VCaP (cell line): ENCODE measurements at regions not wholly inside any gene's neighbourhood (a gene's known extent, or its start where the extent isn't known, plus 50 kb on each side); places are given as distances from the start of the nearest gene placed in this dataset.

ENCODE experiments used
- H3K27ac ChIP-seq: fragments of 450-650 bp; 2 replicates; pipeline ENCODE4 v1.5.1; 2017
- CTCF ChIP-seq: fragments of 450-650 bp; conservative IDR thresholded peaks from 2 replicates; pipeline ENCODE4 v1.5.1; 2017; ENCODE audit warnings: mild to moderate bottlenecking, moderate library complexity

- TF ChIP-seq CTCF, result no peak
- no peak overlapping the region for H3K27ac ChIP-seq
These were observed 173.6 kb downstream of the TENT4A start for GRCh38 chr5:6886866-6887265.

- no peak for TF ChIP-seq CTCF
- no peak overlapping the region for H3K27ac ChIP-seq
These were observed 175.8 kb downstream of the TENT4A start for GRCh38 chr5:6889030-6889429.

- H3K27ac ChIP-seq, result peak overlapping the region; percentile 94
- TF ChIP-seq CTCF, result no peak
These were observed 186.0 kb downstream of the TENT4A start for GRCh38 chr5:6899221-6899620.

- TF ChIP-seq CTCF, result no peak
These were observed 187.3 kb downstream of the TENT4A start for GRCh38 chr5:6900247-6901227.

DNA sequence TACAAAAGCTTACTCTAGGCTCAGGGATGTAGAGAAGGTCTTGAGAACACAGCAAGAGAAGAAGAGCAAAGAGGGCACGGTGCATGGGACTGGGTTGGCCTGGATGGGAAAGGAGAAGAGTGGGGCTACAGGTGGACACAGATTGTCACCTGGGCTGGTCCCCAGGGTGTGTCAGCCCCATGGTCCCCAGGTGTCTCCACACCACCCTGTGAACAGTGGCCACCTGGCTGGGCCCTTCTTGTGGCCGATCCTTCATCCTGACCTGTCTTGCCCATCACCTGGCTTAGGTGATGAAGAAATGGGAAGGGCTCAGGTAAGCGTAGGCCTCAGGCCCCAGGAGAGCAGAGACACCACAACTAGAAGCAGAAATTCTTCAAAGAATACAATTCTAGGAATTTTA is 188.9 kb downstream of the TENT4A start:
- TF ChIP-seq CTCF, result no peak

More at GRCh38 chr5:6900247-6901227, 187.3 kb downstream of the TENT4A start:
- H3K27ac ChIP-seq, result peak overlapping the region; percentile 94

DNA sequence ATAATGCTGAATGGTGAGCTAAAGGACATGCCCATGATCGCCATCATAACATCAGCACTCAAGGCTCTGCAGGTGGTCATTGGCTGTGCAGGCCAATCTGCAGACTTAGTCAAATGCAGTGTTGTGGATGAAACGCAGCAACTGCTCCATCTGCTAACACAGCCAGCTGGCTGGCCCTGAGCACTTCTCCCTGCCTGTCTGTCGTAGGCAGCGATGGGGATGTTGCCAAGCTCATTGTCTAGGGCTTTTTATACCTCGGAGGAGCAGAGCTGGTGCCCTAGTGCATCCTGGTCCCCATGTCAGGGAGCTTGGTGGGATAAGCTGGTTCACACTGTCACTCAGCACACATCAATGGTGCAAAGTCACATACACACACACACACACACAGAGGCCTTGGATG is 189.4 kb downstream of the TENT4A start:
- H3K27ac ChIP-seq, result peak overlapping the region; percentile 94
- TF ChIP-seq CTCF, result no peak

More for the DNA sequence above, 188.9 kb downstream of the TENT4A start:
- peak overlapping the region; percentile 94 for H3K27ac ChIP-seq

DNA sequence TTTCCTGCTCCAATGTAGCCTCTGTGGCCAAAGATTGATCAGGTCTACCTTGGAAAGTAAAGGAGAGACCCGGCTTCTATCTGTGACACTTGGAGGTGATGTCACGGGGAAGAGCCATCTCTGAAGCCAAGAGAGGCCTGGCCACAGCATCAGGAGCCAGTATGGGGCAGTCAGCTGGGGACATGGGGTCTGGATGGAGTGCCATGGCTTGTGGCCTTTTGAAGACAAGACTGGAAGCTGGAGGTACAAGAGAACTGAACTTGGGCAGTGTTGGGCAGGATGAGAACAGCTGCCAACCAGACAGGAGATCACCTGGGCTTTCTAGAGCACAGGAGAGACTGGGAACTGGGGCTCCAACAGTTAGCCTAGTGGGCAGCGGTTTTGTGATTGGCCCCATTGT is 190.7 kb downstream of the TENT4A start:
- TF ChIP-seq CTCF, result no peak
- H3K27ac ChIP-seq, result no peak overlapping the region; the same call in 1 of the 2 replicates
